Fibroblast of lung (primary cell): ENCODE measurements at regions not wholly inside any gene's neighbourhood (a gene's known extent, or its start where the extent isn't known, plus 50 kb on each side); places are given as distances from the start of the nearest gene placed in this dataset.

Experiments
- DNase-seq, 2 donors: peaks; one replicate each; pipeline versions ENCODE4 v3.0.0 to v3.0.0-alpha.2; 2010; ENCODE audit warnings: low read depth in 2 of 2
- H2AFZ ChIP-seq: 2 replicates; pipeline ENCODE4 v1.5.1; 2012; ENCODE audit warnings: low read length, control low read depth, inconsistent platforms
- H3K27ac ChIP-seq: 2 replicates; pipeline ENCODE4 v1.5.1; 2011; ENCODE audit warnings: low read length, control low read depth; ENCODE audit not compliant: insufficient read depth
- H3K27me3 ChIP-seq: 2 replicates; pipeline ENCODE4 v1.5.1; 2011; ENCODE audit warnings: mild to moderate bottlenecking, low read length; ENCODE audit not compliant: control insufficient read depth, insufficient read depth
- H3K36me3 ChIP-seq: 2 replicates; pipeline ENCODE4 v1.5.1; 2011; ENCODE audit warnings: low read length; ENCODE audit not compliant: control insufficient read depth, insufficient read depth
- H3K4me1 ChIP-seq: 2 replicates; pipeline ENCODE4 v1.5.1; 2011; ENCODE audit warnings: low read length; ENCODE audit not compliant: control insufficient read depth, insufficient read depth; ENCODE audit errors: extremely low read depth
- H3K4me2 ChIP-seq: 2 replicates; pipeline ENCODE4 v1.5.1; 2011; ENCODE audit warnings: low read length, control low read depth; ENCODE audit not compliant: insufficient read depth; ENCODE audit errors: extremely low read depth
- H3K4me3 ChIP-seq, 4 experiments: fragments of 200-600 bp in 1 of 4; sonication (generic) in 1 of 4; replicated peaks in 1 of 4; 2 replicates each; pipeline ENCODE4 v1.5.1; 2011 to 2016; ENCODE audit warnings: low read length in 4 of 4, low read depth in 3 of 4, mild to moderate bottlenecking in 3 of 4, control low read depth in 2 of 4, inconsistent platforms in 1 of 4, mixed read lengths in 1 of 4; ENCODE audit not compliant: insufficient read depth in 1 of 4; ENCODE audit errors: control extremely low read depth in 1 of 4
- H3K79me2 ChIP-seq: 2 replicates; pipeline ENCODE4 v1.5.1; 2012; ENCODE audit warnings: mild to moderate bottlenecking, low read length, inconsistent platforms; ENCODE audit not compliant: control insufficient read depth, insufficient read depth
- H3K9ac ChIP-seq: 2 replicates; pipeline ENCODE4 v1.5.1; 2011; ENCODE audit warnings: mild to moderate bottlenecking, low read length, control low read depth; ENCODE audit not compliant: insufficient read depth
- H3K9me3 ChIP-seq: 2 replicates; pipeline ENCODE4 v1.5.1; 2012; ENCODE audit warnings: low read depth, low read length; ENCODE audit not compliant: control insufficient read depth, insufficient read depth
- H4K20me1 ChIP-seq: 2 replicates; pipeline ENCODE4 v1.5.1; 2011; ENCODE audit warnings: low read length; ENCODE audit not compliant: control insufficient read depth, insufficient read depth; ENCODE audit errors: extremely low read depth
- EZH2 ChIP-seq: IDR thresholded peaks from 2 replicates; pipeline ENCODE4 v1.5.1; 2012; ENCODE audit warnings: low read length, control low read depth, mild to moderate bottlenecking; ENCODE audit errors: missing control alignments
- TF ChIP-seq, protein P1 (sequence below), 2 donors: IDR thresholded peaks in 1 of 2; conservative IDR thresholded peaks in 1 of 2; 1 replicate in 1 of 2; 2 replicates in 1 of 2; pipeline ENCODE4 v1.5.1; 2011 to 2012; ENCODE audit warnings: low read length in 2 of 2, control low read depth in 1 of 2, inconsistent platforms in 1 of 2, low read depth in 1 of 2, mild to moderate bottlenecking in 1 of 2

DNA sequence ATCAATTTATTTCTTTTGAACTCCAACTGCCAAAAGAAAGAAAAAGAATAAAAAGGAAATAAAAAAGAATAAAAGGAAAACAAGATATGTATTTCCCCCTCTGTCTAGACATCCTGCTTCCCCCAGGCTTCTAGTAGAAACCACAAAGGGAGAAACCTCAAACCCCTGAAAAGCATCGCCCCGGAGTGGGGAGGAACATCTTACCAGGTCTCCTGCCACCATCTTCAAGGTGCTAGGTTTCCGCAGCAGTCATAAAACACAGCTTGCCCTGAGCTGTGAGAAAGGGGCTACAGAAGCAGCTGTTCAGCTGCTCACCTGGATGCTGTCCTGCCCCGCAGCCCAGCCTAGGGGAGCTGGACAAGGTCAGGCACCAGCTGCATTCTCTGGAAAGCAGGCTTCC, 487.7 kb downstream of the GADD45G start:
- Histone ChIP-seq H3K36me3 (no peaks in the 10 kb centered on the region), H3K4me3 (no peak overlapping the region), H3K4me2 (no peak overlapping the region), H3K27me3 (no peaks in the 10 kb centered on the region), H3K9ac (no peak overlapping the region), H2AFZ (no peak overlapping the region), H4K20me1 (no peaks in the 10 kb centered on the region), H3K79me2 (no peaks in the 10 kb centered on the region), H3K27ac (no peak overlapping the region), H3K9me3 (no peaks in the 10 kb centered on the region), H3K4me1 (no peaks in the 10 kb centered on the region)
- no peak for TF ChIP-seq EZH2
- TF ChIP-seq, protein P1, sequence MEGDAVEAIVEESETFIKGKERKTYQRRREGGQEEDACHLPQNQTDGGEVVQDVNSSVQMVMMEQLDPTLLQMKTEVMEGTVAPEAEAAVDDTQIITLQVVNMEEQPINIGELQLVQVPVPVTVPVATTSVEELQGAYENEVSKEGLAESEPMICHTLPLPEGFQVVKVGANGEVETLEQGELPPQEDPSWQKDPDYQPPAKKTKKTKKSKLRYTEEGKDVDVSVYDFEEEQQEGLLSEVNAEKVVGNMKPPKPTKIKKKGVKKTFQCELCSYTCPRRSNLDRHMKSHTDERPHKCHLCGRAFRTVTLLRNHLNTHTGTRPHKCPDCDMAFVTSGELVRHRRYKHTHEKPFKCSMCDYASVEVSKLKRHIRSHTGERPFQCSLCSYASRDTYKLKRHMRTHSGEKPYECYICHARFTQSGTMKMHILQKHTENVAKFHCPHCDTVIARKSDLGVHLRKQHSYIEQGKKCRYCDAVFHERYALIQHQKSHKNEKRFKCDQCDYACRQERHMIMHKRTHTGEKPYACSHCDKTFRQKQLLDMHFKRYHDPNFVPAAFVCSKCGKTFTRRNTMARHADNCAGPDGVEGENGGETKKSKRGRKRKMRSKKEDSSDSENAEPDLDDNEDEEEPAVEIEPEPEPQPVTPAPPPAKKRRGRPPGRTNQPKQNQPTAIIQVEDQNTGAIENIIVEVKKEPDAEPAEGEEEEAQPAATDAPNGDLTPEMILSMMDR (conservative IDR thresholded peaks at IDR 0.05 in 1 of 2, IDR thresholded peaks at IDR 0.05 in 1 of 2; ENCODE audit: low read depth in 1 of 2, low read length in 2 of 2): no peak
- DNase-seq: no peak

DNA sequence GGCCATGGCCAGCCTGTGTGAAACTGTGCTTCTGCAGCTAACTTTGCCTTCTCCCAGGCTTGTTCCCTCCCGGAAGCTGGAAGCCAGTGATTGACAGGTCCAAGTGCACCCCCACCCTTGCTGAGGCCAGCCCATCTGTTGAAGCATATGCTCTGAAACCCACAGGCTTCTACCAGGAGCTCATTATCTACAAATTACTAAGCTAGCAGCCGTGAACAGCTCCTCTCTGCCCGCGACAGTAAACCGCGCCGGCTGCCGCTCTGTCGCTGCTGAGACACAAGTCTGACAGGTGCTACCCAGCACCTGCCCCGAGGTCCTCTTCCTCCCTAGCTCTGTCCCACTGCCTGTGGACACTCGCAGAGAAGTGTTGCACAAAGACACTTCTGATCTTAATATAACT, 490.9 kb downstream of the GADD45G start:
- Histone ChIP-seq H3K9me3 (no peaks in the 10 kb centered on the region), H3K27ac (no peak overlapping the region), H3K9ac (no peak overlapping the region), H2AFZ (no peak overlapping the region), H3K36me3 (no peaks in the 10 kb centered on the region), H3K4me1 (no peaks in the 10 kb centered on the region), H4K20me1 (no peaks in the 10 kb centered on the region), H3K27me3 (no peaks in the 10 kb centered on the region), H3K4me2 (no peak overlapping the region), H3K4me3 (no peak overlapping the region), H3K79me2 (no peaks in the 10 kb centered on the region)
- no peak for TF ChIP-seq EZH2
- TF ChIP-seq, protein P1 (conservative IDR thresholded peaks at IDR 0.05 in 1 of 2, IDR thresholded peaks at IDR 0.05 in 1 of 2; ENCODE audit: low read depth in 1 of 2, low read length in 2 of 2): no peak
- no peak for DNase-seq

DNA sequence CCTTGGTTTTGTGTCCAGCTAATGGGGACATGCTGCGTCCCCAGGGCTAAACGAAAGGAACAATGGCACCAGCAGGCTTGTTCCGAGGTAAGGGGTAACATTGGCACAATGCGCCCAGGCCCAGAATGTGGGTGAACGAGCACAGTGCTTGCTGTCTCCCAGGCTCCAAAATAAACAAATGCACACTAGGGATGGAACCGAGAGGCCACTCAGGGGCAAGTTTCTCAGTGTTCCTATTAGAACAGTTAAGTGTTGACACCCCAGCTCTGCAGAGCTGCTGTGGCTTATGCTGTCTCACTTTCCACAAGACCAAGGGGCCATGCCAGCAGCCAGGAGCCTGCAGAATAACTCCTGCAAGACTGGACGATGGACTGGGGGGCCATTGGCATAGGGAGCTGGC, 492.4 kb downstream of the GADD45G start:
- Histone ChIP-seq H2AFZ (no peak overlapping the region), H3K27me3 (no peaks in the 10 kb centered on the region), H3K36me3 (no peaks in the 10 kb centered on the region), H4K20me1 (no peaks in the 10 kb centered on the region), H3K4me3 (no peak overlapping the region), H3K79me2 (no peaks in the 10 kb centered on the region), H3K27ac (no peak overlapping the region), H3K4me1 (no peaks in the 10 kb centered on the region), H3K9me3 (no peaks in the 10 kb centered on the region), H3K4me2 (no peak overlapping the region), H3K9ac (no peak overlapping the region)
- no peak for DNase-seq
- TF ChIP-seq, protein P1 (conservative IDR thresholded peaks at IDR 0.05 in 1 of 2, IDR thresholded peaks at IDR 0.05 in 1 of 2; ENCODE audit: low read depth in 1 of 2, low read length in 2 of 2): no peak
- TF ChIP-seq EZH2: no peak
